HG02885 (cell line): ENCODE measurements at regions not wholly inside any gene's neighbourhood (a gene's known extent, or its start where the extent isn't known, plus 50 kb on each side); places are given as distances from the start of the nearest gene placed in this dataset.
A peak's percentile ranks its signal among the peaks of the same experiment; 100 is the strongest.

Experiments
- ATAC-seq: cut with Tn5 transposase; IDR thresholded peaks from one replicate; pipeline ENCODE4 v1.9.1; 2021; ENCODE audit warnings: mild to moderate bottlenecking; ENCODE audit not compliant: unreplicated experiment, poor library complexity

DNA sequence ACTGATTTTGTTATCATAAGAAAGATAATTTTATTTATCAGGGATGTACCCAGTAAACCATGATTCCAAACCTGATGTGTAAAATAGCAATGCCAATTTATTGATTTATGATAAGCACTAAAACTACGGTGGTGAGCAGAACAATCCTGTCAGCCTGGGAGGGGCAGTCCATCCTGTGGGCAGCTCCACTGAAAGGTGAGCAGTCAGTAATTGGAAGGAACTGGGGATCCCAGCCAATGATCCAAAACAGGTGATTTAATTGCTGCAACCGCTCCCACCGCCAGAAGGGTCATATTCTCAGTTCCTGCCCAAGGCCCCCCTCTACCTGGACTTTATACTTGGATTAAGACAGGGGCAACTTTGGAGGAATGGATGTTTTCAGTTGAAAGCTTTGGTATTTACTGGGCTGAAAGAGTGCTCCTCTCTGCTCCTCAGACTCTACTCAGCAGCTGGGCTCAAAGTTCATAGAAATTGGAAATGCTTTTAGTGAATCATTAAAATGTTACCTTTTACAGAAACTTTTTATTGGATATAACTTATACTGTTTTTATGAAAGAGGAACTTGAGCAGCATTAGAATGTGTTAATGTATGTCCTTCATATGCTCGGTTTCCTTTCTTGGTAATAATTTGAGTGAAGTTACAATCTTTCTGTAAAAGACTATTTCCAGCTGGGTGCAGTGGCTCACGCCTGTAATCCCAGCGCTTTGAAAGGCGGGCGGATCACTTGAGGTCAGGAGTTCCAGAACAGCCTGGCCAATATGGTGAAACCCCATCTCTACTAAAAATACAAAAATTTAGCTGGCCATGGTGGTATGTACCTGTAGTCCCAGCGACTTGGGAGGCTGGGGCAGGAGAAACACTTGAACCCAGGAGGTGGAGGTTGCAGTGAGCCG is 198.6 kb upstream of the IL12A start:
- no peak for ATAC-seq

DNA sequence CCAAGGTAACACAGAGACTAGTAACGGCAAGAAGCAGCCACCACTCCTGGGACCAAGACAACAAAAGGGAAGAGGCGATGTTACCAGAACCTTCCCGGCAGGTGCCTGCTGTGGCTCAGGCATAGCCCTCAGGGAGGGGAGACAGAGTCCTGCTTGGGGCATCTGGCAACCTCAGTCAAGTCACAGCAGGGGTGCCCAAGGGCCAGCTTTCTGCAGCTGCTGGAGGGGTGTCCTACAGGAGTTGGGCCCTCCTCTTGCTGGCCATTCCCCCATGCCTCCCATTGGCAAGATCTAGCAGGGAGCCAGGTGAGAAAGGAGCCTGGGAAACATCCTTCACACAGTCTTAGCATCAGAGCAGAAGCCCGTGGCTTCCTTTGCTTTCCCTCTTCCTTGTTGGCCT is 197.3 kb upstream of the IL12A start:
- ATAC-seq = no peak

- no peak for ATAC-seq
Observed at GRCh38 chr3:159792070-159792469, 196.6 kb upstream of the IL12A start.

DNA sequence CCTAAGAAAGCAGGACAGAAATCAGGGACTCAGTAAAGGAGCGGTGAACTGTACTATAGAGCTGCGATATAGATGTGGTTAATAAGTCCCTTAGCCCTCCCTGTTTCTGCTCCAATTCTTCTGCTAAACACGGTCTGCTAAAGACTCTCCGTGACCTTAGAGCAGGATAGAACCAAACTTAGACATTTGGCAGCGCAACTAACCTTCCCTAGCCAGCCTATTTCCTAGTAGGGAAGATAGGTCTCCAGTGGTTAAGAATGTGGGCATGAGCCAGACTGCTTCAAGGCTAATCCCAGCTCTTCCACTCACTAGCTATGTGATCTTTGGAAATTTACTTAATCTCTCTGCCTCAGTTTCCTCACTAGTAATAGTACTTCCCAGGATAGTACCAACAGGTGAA is 193.6 kb upstream of the IL12A start:
- no peak for ATAC-seq

DNA sequence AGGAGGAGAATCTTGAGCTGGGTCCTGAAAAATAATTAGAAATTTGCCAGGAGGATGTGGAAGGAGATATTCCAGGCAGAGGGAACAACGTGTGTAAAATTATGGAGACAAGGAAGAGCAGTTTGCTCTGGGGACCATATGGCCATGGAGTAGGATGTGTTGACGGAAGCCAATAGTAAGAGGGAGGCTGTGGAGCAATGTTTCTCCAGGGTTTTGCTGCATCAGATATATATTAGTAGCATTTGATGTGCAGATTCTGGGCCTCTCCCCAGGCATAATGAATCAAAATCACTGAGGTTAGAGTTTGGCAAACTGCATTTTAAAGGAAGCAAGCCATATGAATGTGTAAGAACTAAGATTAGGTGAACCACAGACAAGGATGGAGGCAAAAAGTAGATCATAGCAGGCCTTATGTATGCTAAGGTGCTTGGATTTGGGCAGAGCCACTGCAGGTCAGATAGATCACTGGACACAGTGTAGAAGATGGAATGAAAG is 192.9 kb upstream of the IL12A start:
- no peak for ATAC-seq

- no peak for ATAC-seq
Observed at GRCh38 chr3:159796226-159796625, 192.4 kb upstream of the IL12A start.

- ATAC-seq = no peak
Observed at GRCh38 chr3:159796744-159797143, 191.9 kb upstream of the IL12A start.

- no peak for ATAC-seq
Observed at GRCh38 chr3:159797771-159798170, 190.9 kb upstream of the IL12A start.

DNA sequence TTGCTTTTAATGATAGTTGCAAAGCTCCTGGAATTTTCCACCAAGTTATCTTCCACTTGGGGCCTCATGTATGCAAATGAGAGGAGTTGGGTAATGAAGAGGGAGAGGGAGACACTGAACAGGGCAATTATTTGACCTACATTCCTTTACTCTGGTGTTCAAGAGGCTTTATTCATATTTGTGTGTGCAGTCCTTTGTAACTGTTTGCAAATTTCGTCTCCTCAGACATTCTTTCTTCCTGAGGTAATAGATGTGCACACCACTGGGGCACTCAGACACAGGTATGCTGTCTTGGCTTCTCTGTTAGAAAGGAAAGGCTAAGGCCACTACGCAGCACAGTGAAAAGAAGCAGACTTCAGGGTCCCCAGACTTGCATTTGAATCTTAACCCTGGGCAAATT is 189.7 kb upstream of the IL12A start:
- no peak for ATAC-seq

GRCh38 chr3:159800434-159801155 is 188.0 kb upstream of the IL12A start:
- no peak for ATAC-seq

DNA sequence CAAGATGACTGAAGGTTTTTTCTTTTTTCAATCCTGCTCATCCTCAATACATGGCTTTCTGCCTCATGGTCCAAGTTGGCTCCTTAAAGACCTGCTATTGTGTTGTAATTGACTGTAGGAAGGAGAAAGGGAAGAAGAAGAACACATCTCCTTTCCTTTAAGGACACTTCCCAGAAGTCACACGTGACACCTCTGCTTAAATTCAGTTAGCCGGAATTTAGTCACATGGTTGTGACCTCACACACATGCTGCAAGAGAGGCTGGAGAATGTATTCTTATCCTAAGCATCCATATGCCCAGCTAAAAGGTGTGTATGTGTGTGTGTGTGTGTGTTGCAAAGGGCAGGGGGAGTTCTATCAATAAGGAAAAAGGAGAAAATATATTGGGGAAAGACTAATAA is 185.8 kb upstream of the IL12A start:
- no peak for ATAC-seq

DNA sequence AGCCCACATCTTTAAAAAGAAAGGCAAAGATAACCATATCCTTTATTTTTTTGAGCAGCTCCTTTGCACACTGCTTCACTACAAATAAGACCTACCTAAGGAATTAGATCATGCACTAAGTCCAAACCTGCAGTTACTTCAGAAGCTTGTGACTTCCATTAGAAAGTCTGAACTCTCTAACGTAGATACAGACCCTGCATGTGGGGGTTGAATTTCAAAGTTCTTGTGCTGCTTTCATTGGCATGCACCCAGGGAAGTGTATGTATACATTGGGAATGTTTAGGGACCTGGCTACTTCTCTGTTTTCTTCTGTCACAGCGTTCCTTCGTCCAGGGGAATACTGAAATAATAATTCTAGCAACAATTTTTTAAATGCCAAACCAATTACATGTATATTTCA is 185.2 kb upstream of the IL12A start:
- no peak for ATAC-seq

DNA sequence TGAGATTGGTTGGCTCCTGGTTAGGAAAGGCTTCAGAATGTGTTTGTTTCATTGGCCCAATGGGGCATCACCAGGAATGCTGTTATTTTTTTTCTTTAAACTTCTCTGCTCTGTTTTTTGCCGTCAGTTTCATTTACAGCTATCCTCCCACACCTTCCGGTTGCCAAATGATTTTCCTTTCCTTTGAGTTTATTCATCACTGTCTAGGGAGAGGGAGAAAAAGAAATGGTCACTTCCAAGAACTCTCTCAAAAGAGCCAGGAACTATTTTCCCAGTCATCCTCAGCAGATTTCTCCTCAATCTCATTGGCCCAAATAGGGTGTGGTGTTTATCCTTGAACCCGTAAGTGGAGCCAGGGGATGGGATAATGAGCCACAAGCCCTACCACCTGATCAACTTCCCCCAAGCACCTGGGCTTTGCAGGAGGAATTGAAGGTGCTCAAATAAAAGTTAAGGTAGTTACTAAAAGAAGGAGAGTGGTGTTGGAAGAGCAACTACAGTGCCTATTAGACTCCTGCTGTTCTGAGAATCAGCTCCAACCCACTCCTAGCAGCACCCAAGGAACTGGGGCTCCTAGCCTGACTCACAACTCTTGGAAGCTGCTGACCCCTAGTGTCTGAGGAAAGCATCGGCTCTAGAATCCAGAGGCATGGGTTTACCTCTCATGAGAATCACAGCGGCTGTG is 183.8 kb upstream of the IL12A start:
- peak; percentile 100 for ATAC-seq

GRCh38 chr3:159805411-159805772 is 183.2 kb upstream of the IL12A start:
- peak; percentile 5 for ATAC-seq

DNA sequence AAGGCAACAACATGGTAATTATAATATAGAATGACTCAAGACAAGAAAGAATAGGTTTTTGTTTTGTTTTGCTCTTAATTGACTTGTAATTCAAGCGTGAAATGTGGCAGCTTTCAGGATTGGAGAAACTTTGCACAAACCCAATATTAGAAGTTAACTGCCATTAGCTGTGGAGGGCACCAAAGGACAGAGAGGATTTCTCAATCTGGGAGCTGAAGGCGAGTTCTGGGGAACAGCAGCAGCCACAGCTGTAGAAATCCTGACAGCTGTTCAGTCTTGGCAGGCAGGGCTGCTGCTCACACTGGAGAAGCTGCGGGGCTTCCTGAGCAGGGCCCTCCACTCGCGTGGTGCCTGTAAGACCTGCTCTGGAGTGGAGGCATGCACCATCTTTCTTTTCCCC is 182.2 kb upstream of the IL12A start:
- no peak for ATAC-seq

- no peak for ATAC-seq
Observed at GRCh38 chr3:159807137-159808040, 181.2 kb upstream of the IL12A start.

- no peak for ATAC-seq
Observed at GRCh38 chr3:159813822-159814531, 174.7 kb upstream of the IL12A start.

DNA sequence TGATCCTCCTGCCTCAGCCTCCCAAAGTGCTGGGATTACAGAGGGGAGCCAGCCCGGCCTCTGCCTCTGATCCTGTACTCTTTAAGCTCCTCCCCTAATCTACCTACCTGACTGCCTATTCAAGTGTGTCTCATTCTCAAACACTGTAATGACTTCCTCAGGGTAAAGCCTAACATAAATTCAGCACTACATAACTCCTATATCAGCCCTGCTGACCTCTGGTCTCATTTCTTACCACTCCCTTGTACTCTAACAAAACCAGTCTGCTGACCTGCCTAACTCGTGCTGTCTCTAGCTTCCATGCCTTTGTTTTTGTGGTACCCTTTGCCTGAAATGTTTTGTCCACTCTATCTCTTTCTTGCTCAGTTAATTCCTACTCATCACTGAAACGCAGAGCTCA is 172.1 kb upstream of the IL12A start:
- ATAC-seq = no peak

- ATAC-seq = no peak
Observed at GRCh38 chr3:159817126-159817525, 171.5 kb upstream of the IL12A start.
